NCI-H69 (cell line): ENCODE measurements at regions not wholly inside any gene's neighbourhood (a gene's known extent, or its start where the extent isn't known, plus 50 kb on each side); places are given as distances from the start of the nearest gene placed in this dataset.
A peak's percentile ranks its signal among the peaks of the same experiment; 100 is the strongest.

Source experiments
- DNase-seq: peaks from one replicate; lab custom pipeline; 2025; lab: John Stamatoyannopoulos, UW

GRCh38 chrX:98371994-98372393, 1488.3 kb downstream of the RPA4 start:
- no peak for DNase-seq

DNA sequence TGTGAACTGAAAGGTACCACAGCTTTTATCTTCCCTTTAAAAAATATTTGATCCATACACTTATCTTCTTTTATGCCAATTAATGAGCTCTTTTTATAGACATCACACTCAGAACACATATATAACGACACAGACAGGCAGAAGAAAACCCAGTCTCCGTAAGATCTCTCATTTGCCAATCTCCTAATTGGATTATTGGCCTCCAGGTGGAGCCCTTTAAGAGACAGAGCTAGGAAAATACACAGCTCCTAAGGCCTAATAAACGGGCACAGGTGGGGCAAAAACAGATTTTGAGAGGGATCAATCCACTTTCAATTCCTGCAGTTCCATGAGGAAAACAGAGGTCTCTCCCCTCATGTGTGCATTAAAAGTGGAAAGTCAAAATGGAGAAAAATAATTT, 1495.4 kb downstream of the RPA4 start:
- DNase-seq: peak; percentile 0

- DNase-seq: no peak
These were observed 1496.4 kb downstream of the RPA4 start for GRCh38 chrX:98380106-98380505.

DNA sequence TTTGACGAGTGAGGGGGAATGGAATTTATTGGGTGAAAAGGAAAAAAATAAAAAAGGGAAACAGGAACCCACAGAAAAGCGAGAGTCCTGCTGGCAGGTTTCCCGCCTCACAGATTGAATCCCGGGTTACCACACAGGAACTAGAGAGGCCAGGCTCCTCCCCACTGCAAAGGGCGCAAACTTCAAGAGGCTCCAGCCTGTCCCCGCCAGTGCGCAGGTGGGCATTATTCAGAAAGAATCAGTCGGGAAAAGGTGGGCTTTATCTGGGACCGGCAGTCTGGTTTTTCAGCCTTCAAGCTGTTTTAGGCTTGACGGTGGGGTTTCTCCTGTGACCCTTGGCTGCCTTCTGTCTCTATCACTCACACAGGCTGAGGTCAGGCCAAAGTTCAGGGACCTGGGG, 1496.8 kb downstream of the RPA4 start:
- DNase-seq: no peak

DNA sequence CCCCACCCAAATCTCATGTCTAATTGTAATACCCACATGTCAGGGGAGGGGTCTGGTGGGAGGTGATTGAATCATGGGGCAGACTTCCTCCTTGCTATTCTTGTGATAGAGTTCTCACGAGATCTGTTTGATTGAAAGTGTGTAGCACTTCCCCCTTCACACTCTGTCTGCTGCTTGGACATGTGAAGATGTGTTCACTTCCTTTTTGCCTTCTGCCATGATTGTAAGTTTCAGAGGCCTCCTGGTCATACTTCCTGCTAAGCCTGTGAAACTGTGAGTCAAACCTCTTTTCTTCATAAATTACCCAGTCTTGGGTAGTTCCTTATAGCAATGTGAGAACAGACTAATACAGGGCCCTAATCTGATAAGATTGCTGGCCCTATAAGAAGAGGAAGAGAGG, 1514.8 kb downstream of the RPA4 start:
- no peak for DNase-seq

- DNase-seq: peak; percentile 2
These were observed 1521.7 kb downstream of the RPA4 start for GRCh38 chrX:98405376-98405775.

GRCh38 chrX:98407584-98407983, 1523.9 kb downstream of the RPA4 start:
- no peak for DNase-seq

GRCh38 chrX:98409867-98410266, 1526.2 kb downstream of the RPA4 start:
- peak; percentile 32 for DNase-seq

GRCh38 chrX:98412058-98412457, 1528.3 kb downstream of the RPA4 start:
- no peak for DNase-seq

GRCh38 chrX:98422536-98422935, 1538.8 kb downstream of the RPA4 start:
- DNase-seq: no peak

DNA sequence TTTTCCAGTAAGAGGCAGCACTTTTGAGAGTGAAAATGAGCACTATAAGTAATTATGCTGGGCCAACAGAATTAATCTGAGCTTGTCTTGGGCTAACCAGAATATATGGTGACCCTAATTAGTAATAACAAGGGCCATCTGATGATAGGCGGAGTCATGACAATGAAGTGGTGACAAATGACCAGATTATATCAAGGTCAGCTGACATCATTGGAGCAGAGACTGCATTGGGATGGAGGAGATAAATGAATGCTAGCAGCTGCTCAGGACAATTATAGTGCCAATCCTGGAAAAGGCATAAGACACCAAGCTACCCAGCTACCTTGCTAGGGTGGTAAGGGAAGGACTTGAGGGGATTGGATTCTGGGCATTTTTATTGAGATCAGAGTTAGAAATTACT, 1548.7 kb downstream of the RPA4 start:
- DNase-seq: no peak

GRCh38 chrX:98448524-98448923, 1564.8 kb downstream of the RPA4 start:
- no peak for DNase-seq

- no peak for DNase-seq
These were observed 1568.7 kb downstream of the RPA4 start for GRCh38 chrX:98452456-98452855.

DNA sequence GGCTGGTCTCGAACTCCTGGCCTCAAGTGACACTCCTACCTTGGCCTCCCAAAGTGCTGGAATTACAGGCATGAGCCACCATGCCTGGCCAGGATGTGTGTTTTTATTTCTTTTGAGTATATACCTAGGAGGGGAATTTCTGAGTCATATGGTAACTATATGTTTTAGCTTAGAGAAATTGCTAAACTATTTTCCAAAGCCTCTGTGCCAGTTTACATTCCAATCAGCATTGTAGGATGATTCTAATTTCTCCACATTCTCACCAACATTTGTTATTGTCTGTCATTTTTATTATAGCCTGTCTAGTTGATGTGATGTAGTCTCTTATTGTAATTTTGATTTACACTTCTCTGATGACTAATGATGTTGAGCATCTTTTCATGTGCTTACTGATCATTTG, 1576.0 kb downstream of the RPA4 start:
- no peak for DNase-seq

- no peak for DNase-seq
These were observed 1596.9 kb downstream of the RPA4 start for GRCh38 chrX:98480606-98481005.

GRCh38 chrX:98481636-98482035, 1597.9 kb downstream of the RPA4 start:
- DNase-seq: no peak

GRCh38 chrX:98490670-98491069, 1607.0 kb downstream of the RPA4 start:
- DNase-seq: no peak

DNA sequence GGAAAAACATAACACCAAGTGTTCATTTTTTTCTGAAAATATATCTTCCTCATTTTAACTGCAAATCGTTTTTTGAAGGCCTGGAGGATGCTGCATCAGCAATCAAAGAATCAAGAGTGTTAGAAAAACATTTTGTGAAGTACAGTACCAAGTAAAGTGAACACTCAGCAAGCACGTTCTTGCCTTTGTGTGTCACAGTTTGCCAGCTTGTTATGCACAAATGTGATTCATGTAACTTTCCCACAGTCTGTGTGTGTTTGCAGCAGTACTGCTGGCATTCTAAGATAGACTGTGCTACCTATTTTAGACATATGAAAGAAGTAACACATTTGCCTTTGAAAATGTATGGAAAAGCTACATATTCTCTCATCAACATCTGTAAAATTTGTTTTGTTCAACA, 1617.7 kb downstream of the RPA4 start:
- DNase-seq: no peak

- no peak for DNase-seq
These were observed 1623.2 kb downstream of the RPA4 start for GRCh38 chrX:98506907-98507306.

- DNase-seq: no peak
These were observed 1630.3 kb downstream of the RPA4 start for GRCh38 chrX:98514032-98514431.

- no peak for DNase-seq
These were observed 1632.4 kb downstream of the RPA4 start for GRCh38 chrX:98516120-98516519.

GRCh38 chrX:98523026-98523425, 1639.3 kb downstream of the RPA4 start:
- DNase-seq: no peak

GRCh38 chrX:98523521-98523920, 1639.8 kb downstream of the RPA4 start:
- no peak for DNase-seq

DNA sequence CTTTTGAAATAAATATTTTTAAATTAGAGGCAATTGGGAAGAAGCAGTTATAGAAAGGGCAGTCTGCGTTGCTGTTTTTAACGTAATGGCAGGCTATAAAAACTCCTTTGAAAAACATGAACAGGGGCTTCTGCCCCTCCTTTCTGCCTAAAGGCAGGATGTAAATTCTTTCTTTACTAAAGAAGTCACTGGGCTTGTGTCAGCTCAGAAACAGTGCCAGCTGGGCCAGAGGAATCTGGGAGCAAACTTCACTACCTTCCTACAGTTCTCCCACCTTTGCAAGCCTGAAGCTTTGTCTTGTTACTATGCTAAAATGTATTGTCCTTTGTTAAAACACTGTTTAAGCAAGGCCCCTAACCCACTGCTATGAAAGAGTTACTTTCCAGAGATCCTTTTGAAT, 1664.8 kb downstream of the RPA4 start:
- no peak for DNase-seq

GRCh38 chrX:98568795-98569194, 1685.1 kb downstream of the RPA4 start:
- DNase-seq: no peak
